HG02852 (cell line): ENCODE measurements at regions not wholly inside any gene's neighbourhood (a gene's known extent, or its start where the extent isn't known, plus 50 kb on each side); places are given as distances from the start of the nearest gene placed in this dataset.
"Not testable (repeated sequence)": the region's sequence is repeated elsewhere in the genome, so short reads cannot be mapped to it uniquely, and the experiment has no call there.

Experiments
- ATAC-seq: cut with Tn5 transposase; IDR thresholded peaks from one replicate; pipeline ENCODE4 v1.9.1; 2021; ENCODE audit warnings: mild to moderate bottlenecking, moderate library complexity; ENCODE audit not compliant: unreplicated experiment

GRCh38 chr4:155025762-155026457 lies 182.5 kb upstream of the NPY2R start:
- ATAC-seq, result peak; percentile 83

GRCh38 chr4:155026715-155027114 lies 181.7 kb upstream of the NPY2R start:
- no peak for ATAC-seq

GRCh38 chr4:155032521-155033229 lies 175.8 kb upstream of the NPY2R start:
- ATAC-seq, result peak; percentile 79

- no peak for ATAC-seq
Observed at GRCh38 chr4:155033604-155034003, 174.8 kb upstream of the NPY2R start.

GRCh38 chr4:155037031-155037430 lies 171.4 kb upstream of the NPY2R start:
- ATAC-seq, result no peak

GRCh38 chr4:155038459-155038858 lies 170.0 kb upstream of the NPY2R start:
- ATAC-seq, result no peak

GRCh38 chr4:155039162-155039561 lies 169.3 kb upstream of the NPY2R start:
- ATAC-seq, result no peak

GRCh38 chr4:155040031-155040430 lies 168.4 kb upstream of the NPY2R start:
- ATAC-seq, result no peak

- no peak for ATAC-seq
Observed at GRCh38 chr4:155042014-155042413, 166.4 kb upstream of the NPY2R start.

- not testable (repeated sequence) for ATAC-seq
Observed at GRCh38 chr4:155044251-155044650, 164.2 kb upstream of the NPY2R start.

GRCh38 chr4:155047755-155048154 lies 160.7 kb upstream of the NPY2R start:
- ATAC-seq, result no peak

- not testable (repeated sequence) for ATAC-seq
Observed at GRCh38 chr4:155054042-155054441, 154.4 kb upstream of the NPY2R start.

GRCh38 chr4:155060419-155060818 lies 148.0 kb upstream of the NPY2R start:
- no peak for ATAC-seq

GRCh38 chr4:155060873-155061272 lies 147.6 kb upstream of the NPY2R start:
- no peak for ATAC-seq

GRCh38 chr4:155062948-155063347 lies 145.5 kb upstream of the NPY2R start:
- ATAC-seq, result no peak

- ATAC-seq, result not testable (repeated sequence)
Observed at GRCh38 chr4:155064934-155065333, 143.5 kb upstream of the NPY2R start.

GRCh38 chr4:155066871-155067270 lies 141.6 kb upstream of the NPY2R start:
- ATAC-seq, result no peak

- ATAC-seq, result peak; percentile 20
Observed at GRCh38 chr4:155071962-155072361, 136.5 kb upstream of the NPY2R start.

GRCh38 chr4:155072417-155072816 lies 136.0 kb upstream of the NPY2R start:
- peak; percentile 84 for ATAC-seq

- no peak for ATAC-seq
Observed at GRCh38 chr4:155073852-155074251, 134.6 kb upstream of the NPY2R start.

GRCh38 chr4:155076256-155076785 lies 132.1 kb upstream of the NPY2R start:
- no peak for ATAC-seq
